H4 (cell line): ENCODE measurements at regions not wholly inside any gene's neighbourhood (a gene's known extent, or its start where the extent isn't known, plus 50 kb on each side); places are given as distances from the start of the nearest gene placed in this dataset.
"Not testable (repeated sequence)": the region's sequence is repeated elsewhere in the genome, so short reads cannot be mapped to it uniquely, and the experiment has no call there.

Source experiments
- DNase-seq: peaks from one replicate; pipeline ENCODE4 v3.0.0-alpha.2; 2015; ENCODE audit warnings: low spot score

DNA sequence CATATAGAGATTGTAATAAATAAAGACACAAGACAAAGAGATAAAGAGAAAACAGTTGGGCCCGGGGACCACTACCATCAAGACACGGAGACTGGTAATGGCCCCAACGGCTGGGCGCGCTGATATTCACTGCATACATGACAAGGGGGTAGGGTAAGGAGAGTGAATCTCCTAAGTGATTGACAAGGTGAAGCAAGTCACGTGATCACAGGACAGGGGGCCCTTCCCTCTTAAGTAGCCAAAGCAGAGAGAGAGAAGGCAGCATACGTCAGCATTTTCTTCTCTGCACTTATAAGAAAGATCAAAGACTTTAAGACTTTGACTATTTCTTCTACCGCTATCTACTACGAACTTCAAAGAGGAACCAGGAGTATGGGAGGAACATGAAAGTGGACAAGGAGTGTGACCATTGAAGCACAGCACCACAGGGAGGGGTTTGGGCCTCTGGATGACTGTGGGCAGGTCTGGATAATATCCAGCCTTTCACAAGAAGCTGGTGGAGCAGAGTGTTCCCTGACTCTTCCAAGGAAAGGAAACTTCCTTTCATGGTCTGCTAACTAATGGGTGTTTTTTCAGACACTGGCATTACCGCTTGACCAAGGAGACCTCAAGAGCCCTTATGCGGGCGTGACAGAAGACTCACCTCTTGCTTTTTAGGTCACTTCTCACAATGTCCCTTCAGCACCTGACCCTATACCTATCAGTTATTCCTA, 75.6 kb downstream of the MRPL39 start:
- DNase-seq = not testable (repeated sequence)

DNA sequence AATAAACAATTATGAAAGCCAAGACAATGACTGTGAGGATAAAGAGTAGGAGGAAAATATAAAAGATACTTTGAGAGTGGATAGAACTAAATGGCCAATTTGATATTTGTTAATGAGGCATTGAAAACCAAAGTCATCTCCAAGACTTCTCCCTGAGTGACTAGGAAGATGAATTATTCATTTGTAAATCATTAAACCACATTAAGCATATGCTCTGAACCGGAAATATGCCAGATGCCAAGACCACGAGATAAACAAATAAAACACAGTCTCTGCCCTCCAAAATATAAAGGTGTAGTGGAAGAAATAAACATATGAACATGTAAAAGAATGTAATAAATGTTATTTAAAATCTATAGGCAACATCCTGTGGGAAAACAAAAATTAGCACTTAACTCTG, 78.8 kb downstream of the MRPL39 start:
- DNase-seq = no peak

DNA sequence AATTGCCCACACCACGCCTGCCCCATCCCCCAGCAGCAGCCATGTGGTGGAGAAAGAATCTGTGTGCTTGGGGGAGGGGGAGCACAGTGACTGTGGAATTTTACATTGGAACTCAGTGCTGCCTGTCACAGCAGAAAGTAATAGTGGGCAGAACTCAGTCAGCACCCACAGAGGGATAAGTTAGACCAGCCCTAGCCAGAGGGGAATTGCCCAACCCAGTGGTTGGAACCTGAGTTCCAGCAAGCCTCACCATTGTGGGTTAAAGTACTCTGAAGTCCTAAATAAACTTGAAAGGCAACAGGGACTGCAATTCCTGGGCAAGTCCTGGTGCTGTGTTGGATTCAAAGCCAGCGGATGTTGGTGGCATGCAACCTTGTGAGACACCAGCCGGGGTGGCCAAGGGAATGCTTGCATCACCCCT, 88.8 kb downstream of the MRPL39 start:
- peak; percentile 90 for DNase-seq

DNA sequence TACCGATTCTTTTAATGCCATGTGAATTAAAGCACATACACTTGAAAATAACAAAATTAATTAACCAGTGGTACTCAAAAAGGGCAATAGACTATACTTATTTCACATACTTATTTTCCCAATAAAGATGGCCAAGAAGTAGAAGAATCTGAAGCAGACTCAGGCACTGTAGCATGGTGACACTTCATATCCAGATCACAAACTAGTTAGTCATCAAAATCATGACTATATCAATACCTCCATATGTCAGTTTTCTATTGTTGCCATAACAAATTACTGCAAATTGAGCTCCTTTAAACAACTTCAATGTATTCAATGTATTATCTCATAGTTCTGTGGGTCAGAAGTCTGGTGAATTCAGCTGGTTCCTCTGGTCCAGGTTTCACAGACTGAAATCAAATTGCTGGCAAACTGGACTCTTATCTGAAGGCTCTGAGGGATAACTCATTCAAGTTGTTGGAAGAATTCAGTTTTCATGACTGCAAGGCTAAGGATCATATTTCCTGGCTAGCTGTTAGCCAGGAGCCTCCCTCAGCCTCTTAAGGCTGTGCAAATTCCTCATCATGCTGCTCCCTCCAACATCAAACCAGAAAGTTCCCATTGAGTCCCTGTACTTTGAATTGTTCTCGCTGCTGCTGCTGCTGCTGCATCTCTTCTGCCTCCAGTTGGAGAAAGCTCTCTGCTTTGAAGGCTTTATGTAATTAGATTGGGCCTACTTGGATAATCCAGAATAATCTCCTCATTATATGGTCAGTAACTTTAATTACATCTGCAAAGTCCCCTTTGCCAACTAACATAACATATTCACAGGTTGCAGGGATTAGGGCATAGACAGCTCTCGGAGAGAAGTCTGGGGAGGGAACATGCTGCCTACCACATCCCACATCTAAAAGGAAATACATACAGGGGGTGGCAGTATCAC, 91.5 kb downstream of the MRPL39 start:
- peak; percentile 16 for DNase-seq

DNA sequence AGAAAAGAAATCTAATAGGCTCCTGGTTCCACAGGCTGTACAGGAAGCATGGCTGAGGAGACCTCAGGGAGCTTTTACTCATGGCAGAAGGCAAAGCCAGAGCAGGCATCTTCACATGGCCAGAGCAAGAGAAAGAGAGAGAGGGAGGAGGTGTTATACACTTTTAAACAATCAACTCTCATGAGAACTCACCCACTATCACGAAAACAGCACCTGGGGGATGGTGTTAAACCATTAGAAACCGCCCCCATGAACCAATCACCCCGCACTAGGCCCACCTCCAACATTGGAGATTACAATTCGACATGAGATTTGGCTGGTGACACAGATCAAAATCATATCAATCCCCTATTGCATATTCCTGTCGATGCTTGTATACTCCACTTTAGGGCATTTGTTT, 93.5 kb downstream of the MRPL39 start:
- no peak for DNase-seq

DNA sequence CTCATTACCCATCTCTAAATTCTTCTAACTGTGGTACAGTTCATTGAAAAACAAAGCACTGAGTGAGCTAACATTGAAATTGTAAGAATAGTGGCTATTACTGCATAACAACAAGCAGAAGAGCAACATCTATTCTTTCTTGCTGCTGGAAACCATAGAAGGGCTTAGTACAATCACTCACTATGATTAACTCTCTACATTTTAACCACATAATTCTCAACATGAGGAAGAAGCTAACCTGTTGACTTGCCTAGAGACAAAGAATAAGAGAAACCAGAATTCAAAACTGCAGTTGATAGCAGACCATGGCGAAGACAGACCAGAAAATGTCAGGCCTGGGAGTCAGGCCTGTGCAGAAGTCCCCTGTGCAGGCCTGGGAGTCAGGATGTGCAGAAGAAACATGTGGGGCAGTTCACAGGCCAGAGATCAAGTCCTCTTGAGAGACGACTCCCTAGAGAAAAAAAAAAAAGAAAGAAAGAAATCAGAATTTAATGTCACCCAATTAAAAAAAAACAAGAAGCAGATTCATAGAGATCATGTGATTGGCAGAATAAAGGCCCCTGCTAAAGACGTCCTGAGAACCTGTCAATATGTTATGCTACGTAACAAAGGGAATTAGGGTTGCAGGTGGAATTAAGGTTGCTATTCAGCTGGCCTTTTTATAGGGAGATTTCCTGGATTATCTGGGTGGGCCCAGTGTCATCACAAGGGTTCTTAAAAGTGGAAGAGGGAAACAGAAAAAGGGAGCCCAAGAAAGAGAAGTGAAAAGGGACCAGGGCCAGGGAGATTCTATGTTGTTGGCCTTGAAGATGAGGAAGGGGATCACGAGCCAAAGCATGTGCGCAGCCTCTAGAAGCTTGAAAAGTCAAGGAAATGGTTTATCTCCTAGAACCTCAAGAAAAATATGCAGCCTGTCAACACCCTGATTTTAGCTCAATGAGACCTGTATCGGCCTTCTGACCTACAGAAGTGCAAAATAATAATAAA, 94.9 kb downstream of the MRPL39 start:
- DNase-seq = no peak

DNA sequence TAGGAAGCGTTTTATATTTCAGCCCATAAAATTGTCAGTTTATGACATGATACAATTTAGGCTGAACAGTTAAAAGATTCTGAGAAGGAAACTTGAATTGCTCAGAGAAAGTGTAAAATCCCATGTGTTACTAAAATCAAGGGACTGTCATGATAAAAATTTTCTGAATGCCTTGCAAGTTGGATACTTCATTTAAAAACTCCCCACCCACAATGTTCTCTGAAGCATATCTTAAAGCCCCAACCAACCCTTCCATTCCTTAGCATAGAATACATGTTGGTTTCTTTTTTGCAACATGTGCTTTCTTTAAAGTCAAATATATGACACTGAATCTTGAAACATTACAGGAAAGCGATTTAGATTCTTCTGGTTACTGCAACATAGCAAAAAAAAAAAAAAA, 97.4 kb downstream of the MRPL39 start:
- no peak for DNase-seq

DNA sequence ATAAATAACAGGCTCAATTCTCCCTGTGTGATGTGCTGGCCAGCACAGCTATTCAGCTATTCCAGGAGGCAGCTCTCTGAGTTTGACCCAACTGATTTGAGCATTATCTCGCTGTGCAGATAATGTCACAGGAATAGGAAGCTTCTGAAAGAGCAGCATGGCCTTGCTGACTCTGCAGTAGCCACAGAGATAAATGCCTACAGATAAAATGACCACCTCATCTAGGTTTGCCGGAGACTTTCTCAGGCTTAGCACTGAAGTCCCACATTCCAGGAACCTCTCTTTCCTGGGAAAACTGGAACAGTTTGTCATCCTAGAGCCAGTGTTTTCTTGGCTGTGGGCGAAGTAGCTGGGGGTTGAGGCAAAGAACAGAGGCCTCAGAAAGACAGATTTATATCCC, 98.9 kb downstream of the MRPL39 start:
- no peak for DNase-seq

DNA sequence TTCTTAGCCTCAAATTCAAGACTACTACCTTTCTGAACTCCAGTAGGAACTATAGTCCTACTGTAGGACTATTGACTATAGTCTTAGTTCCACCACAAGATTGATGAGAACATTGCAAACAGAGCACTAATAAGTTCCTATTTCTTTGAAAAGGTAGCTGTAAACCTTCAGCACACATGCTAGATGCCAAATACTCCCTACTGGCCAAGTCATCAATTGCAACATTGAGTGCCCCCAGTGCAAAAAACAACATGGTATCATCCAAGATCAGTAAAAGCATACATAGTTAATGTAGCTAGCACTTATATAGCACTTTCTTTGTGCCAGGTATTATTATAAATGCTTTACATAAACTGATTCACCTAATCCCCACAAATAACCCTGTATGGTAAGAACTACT, 99.8 kb downstream of the MRPL39 start:
- DNase-seq = no peak

DNA sequence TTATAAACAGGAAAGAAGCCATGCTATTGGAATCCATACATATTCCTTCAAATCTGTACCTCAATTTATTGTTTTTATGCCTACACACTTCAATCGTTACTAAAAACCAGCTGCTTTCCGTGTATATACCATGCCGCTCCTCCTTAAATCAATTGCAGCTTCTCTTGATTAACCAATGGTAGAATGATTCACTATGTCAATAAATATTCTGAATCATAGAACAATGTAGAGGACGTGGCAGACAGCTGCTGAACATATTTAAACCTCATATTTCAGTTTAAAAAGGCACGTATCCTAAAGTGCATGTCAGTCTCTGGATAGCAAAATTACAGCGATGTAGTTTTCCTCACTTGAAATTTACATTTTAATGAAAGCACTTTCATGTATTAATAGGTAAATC, 100.4 kb downstream of the MRPL39 start:
- no peak for DNase-seq

DNA sequence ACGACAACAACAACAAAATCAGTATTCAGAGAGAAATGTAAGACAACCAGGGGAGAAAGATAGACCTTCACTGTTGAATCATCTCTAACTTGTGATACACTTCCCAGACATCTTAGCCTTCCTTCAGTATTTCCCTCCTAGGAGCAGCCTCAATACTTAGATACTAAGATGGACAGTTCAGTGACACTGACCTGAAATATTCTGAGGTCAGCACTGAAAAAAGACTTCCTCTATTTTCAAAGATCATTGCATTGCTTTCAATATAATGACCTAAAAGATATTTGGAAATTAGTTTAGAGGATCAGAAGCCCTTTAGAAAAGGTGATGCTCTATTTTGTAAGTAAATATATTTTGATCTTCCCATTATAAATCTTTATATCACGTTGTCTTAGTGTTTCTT, 101.0 kb downstream of the MRPL39 start:
- no peak for DNase-seq

DNA sequence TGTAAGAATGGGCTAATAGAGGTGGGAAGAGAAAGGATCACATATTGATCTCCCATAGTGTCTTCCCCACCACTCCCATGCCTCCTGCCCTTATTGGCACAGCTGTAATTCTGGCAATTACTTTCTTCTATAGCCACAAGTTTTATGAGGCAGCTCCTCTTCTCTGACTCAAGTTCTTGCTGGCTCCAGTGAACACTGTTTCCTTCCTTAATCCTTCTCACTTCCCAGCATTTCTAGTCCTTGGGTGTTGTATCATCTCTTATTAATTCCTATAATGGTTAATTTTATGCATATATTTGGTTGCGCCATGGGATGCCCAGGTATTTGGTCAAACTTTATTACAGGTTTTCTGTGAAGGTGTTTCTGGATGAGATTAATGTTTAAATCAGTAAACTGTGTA, 103.3 kb downstream of the MRPL39 start:
- DNase-seq = no peak

DNA sequence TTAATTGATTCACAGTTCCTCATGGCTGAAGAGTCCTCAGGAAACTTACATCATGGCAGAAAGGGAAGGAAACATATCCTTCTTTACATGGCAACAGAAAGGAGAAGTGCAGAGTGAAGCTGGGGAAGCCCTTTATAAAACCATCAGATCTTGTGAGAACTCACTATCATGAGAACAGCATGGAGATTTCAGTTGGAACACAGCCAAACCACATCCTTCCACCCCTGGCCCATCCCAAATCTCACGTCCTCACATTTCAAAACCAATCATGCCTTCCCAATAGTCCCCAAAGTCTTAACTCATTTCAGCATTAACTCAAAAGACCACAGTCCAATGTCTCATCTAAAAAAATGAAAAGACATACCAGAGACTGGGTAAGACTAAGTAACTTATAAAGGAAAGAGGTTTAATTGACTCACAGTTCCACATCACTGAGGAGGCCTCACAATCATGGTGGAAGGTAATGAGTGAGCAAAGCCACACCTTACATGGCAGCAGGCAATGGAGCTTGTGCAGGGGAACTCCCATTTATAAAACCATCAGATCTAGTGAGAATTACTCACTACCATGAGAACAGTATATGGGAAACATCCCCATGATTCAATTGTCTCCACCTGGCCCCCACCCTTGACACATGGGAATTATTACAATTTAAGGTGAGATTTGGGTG, 105.2 kb downstream of the MRPL39 start:
- no peak for DNase-seq

DNA sequence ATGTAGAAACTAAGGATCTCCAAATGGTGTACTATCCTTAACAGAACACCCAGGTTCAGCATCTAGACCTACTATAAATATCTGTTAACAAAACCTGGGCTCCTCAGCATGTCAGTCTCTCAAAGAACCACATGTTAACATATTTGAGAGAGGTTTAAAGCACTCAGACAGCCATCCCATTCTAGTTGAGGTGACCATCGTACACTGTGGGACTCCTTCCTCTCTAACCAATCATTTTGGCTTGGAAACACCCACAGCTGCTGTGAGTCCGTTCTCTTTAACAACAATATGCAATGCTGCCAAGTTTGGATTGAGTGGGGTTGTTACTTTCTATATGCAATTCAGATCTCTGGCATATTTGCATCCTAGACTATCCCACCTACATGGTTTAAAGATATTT, 105.8 kb downstream of the MRPL39 start:
- DNase-seq = no peak

DNA sequence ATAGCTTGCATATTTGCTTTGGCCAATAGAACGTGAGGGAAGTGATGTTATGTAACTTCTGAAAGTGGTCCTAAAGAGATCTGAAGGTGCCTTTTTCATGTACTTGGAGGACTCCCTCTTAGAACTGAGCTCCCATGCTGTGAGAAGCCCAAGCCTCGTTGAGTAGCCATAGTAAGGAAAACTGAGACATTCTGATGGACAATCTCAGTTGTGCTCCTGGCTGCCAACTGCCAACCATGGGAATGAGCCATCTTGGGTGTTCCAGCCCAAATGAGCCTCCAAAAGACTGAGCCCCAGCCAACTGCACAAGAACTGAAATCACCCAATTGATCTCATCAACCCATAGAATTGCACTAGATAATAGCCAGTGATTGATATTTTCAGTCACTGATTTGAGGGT, 106.7 kb downstream of the MRPL39 start:
- no peak for DNase-seq

DNA sequence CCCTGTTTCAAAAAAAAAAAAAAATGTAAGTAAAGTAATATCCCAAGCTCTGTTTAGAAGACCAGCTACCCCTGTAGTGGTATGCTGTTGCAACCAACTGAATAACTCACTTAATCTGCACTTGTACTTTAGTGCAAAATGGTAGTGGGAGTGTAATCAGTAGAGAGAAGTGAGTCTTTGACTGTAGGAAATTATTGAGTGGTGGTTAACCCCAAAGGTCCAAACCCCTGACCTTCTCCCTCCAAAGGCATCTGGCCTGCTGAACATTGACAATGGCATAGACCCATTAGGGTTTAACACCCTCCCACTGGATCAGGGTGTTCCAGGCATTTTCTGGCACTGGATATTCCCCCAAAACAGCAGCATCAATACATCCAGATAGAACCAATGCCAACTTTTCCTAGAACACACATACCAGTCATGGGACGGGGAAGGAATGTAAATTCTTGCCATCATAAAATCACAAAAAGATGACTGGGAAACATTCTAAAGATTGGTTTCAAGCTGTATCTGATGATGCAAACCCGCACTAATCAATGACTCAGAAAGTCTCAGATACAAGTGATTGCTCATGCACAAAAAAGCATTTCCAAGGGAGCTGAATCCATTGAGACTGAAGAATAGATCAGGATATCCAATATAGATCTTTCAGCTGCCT, 110.3 kb downstream of the MRPL39 start:
- DNase-seq = no peak

DNA sequence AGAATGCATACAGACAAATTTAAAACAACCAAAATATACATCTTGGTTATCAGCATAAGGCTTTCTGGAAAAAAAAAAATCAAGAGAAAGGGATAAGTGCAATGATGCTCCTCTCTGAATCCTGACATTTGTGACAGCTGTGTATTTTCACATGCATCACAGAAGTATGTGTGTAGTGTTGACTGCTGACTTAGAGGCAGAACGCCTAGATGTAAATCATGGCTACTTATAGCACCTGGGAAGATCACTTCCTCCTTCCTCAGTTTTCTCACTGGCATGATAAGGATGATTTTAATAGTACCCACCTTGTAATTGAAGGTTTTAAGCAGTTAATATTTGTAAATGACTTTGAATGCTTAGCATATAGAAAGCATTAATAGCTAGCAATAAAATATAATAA, 112.5 kb downstream of the MRPL39 start:
- DNase-seq = no peak

DNA sequence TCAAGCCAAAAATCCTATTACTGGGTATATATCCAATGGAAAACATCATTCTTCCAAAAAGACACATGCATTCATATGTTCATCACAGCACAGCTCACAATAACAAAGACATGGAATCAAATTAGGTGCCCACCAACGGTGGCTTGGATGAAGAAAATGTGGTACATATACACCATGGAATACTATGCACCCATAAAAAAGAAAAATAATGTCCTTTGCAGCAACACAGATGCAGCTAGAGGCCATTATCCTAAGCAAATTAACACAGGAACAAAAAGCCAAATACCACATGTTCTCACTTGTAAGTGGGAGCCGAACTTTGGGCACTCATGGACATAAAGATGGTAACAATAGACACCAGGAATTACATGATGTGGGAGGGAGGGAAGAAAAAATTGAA, 113.6 kb downstream of the MRPL39 start:
- no peak for DNase-seq

DNA sequence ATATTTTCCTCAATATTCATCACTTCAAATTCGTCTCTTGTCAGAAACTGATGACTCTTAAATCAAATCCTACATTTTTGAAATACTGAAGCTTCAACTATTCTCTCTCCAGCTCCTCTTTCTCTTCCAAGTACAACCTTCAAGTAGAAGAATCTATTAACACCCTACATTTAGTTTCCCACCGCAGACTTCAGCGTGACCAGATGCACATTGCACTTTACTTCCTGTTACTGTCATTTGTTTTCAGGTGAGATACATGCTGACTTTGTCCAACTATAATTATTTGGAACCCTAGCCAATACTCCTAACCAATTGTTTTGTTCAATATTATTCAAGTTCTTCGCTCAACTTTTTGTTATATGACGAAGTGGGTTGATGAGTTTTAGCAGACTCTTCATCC, 116.0 kb downstream of the MRPL39 start:
- DNase-seq = no peak

DNA sequence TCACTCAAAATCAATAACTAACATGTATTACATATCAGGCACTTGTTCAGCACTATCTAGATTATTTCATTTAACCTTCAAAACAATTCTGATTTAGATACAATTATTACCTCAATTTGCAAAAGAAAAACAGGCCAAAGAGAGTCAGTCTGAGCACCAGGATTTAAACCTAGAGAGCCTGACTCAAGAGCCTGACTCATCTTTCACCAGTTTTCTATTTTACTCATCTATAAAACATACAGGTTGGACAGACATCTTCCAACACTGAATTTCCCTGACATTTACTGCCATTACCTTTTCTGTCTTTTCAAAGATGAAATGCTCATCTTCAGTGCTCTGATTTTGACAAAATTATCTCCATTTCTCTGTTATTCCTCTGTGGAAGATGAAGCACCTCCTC, 116.5 kb downstream of the MRPL39 start:
- no peak for DNase-seq

DNA sequence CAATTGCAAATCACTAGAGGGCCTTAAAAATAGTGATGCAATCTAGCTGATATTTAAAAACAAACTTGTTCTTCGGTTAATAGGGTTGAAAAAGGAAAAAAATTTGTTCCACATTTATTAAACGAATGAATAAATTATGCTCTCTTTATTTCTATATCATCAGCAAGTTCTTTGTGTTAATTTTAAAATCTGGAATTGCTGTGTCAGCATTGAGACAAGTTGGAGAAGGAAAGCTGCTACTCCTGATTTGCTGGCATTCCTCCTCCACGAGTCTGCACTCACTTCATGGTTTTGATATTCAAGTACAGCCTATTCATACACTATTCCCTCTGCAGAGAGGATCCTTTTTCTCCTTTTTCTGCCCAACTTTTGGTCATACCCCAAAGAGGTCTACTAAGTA, 117.6 kb downstream of the MRPL39 start:
- no peak for DNase-seq
